Suppressor macrophage (primary cell): ENCODE measurements at regions not wholly inside any gene's neighbourhood (a gene's known extent, or its start where the extent isn't known, plus 50 kb on each side); places are given as distances from the start of the nearest gene placed in this dataset.

ENCODE experiments used
- DNase-seq, 4 experiments: peaks; one replicate each; pipeline ENCODE4 v3.0.0-alpha.2; 2020 to 2022

DNA sequence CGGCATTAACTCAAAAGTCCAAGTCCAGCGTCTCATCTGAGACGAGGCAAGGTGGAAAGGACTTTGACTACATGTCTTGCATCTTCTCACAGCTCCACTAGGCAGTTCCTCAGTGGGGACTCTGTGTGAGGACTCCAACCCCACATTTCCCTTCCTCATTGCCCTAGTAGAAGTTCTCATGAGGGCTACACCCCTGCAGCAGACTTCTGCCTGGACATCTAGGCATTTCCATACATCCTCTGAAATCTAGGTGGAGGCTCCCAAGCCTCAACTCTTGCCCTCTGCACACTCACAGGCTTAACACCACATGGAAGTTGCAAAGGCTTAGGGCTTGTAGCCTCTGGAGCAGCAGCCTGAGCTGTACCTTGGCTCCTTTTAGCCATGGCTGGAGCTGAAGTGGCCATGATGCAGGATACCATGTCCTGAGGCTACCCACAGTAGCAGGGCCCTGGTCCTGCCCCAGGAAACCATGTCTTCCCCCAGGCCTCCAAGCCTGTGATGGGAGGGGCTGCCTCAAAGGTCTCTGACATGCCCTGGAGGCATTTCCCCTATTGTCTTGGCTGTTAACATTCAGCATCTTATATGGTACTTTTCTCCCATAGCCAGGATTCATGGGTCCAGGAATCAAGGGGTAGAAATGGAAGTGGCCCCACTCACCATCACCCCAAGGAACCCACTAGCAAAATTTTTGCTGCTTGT lies 194.6 kb upstream of the KCNG1 start:
- DNase-seq, result no peak

DNA sequence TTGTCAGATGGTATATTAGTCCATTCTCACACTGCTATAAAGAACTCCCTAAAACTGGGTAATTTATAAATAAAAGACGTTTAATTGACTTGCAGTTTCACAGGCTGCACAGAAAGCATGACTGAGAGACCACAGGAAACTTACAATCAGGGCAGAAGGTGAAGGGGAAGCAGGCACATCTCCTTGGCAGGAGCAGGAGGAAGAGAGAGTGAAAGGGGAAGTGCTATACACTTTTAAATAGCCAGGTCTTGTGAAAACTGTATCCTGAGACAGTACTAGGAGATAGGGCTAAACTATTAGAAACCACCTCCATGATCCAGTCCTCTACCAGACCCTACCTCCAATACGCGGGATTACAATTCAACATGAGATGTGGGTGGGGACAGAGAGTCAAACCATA lies 193.9 kb upstream of the KCNG1 start:
- no peak for DNase-seq

DNA sequence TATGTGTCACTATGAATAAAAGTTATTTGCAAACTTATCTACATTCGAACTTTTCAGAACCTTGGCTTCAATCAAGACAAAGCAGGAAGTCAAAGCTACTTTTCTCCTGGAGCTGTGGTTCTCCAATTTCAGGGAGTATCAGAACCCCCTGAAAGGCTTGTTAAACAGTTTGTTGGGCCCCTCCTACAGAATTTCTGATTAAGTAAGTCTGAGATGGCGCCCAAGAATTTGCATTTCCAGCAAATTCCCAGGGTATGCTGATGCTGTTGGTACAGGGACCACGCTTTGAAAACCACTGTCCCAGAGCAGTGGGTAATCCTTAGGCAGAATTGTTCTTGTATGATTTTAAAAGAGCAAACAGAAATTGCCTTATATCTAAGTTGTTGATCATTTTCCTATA lies 189.9 kb upstream of the KCNG1 start:
- no peak for DNase-seq

DNA sequence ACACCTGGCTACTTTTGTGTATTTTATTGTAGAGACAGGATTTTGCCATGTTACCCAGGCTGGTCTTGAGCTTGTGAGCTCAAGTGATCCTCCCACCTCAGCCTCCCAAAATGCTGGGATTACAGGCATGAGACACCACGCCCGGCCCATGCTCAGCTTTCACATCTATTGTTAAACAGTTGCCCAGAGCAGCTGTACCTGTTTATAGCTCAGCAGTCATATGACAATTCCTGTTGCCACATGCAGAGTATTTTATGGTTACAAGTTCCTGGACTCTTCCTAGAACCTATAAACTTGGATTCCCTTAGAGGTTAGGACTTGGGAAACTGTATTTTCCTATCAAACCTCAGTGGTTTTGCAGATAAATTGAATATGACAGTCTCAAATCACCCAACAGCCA lies 188.3 kb upstream of the KCNG1 start:
- DNase-seq, result no peak

GRCh38 chr20:51210084-51210483 lies 187.2 kb upstream of the KCNG1 start:
- DNase-seq, result no peak

DNA sequence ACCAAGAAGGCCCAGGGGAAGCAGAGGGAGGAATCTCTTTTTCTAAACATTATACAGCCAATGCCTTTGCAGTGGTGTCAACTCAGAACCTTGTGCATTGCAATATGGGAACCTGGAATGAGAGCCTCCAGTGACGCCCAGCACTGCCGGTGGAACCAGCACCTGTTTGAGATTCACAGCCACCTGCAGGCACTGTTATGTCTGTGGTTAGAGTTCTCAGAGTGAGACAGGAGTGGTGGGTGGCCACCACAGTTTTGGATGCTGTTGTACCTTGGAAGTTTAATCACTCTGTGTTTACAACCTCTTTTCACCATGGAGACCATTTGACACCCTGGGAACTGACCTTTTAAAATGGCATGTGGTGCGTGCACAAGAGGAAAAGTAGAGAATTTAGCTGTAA lies 185.3 kb upstream of the KCNG1 start:
- DNase-seq, result no peak

DNA sequence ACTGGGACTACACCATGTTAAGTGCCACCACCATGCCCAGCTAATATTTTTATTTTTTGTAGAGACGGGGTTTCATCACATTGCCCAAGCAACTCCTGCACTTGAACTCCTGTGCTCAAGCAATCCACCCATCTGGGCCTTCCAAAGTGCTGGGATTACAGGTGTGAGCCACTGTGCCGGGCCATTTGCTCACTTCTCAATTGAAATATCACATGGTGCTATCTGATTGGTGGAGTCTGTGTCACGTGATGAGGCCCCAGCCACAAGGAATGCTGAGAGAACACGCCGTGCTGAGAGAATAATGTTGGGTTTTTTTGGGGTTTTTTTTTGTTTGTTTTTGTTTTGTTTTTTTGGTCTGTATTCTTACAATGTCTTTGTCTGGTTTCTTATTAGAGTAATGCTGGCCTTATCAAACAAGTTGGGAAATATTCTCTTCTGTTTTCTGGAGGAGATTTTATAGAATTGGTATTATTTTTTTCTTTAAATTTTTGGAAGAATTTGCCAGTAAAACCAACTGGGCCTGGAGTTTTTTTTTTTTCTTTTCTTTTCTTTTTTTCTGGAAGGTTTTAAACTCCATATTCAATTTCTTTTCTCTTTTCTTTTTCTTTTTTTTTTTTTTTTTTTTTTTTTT lies 183.2 kb upstream of the KCNG1 start:
- no peak for DNase-seq

- DNase-seq, result no peak
Observed at GRCh38 chr20:51204794-51205193, 181.9 kb upstream of the KCNG1 start.

DNA sequence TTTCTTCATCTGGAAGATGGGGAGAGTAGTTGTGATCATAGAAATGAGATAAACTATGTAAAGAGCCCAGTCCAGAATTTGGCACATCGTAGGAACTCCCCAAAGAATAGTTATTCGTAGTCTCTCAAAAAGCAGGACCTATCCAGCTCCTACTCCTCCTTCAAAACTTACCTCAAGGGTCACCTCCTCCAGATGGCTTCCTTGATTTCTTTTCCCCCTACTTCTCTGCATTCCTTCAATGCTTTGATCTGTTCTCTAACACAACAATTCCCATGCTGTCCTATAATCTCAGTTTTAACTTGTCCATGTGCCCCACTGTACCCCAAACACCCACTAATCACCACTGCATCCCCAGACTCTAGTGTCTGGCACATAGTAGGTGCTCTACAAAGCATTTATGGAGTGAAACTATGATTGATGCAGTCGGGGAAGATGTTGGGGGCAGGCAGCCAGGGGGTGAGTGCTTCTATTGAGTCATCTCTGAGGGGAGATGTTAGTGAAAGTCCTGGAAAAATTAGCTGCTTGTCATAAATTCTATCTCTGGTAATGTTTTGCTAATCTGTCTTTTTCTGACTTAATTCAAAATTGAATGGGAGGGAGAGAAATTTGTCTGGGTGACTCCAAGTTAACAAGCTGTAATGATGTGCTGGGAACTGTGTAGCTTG lies 181.3 kb upstream of the KCNG1 start:
- no peak for DNase-seq

- no peak for DNase-seq
Observed at GRCh38 chr20:51202304-51202703, 179.4 kb upstream of the KCNG1 start.

DNA sequence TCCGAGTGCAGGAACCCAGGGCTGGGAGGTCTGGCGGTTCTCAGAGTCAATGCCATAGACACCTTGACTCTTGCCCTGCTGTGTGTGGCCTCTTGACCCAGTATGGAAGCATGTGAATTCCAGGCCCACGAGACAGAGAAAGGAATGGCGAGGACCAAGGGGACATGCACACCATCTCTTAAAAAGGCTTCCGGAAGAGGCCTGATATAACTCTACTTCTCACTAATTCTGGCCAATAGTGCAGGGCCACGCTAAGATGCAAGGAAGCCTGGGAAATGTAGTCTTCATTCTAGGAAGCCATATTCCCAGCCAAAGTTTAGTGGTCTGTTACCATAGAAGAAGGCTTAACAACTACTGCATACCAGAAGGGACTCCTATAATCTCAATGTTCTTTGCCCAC lies 177.0 kb upstream of the KCNG1 start:
- DNase-seq, result no peak

- DNase-seq, result no peak
Observed at GRCh38 chr20:51198876-51199523, 176.1 kb upstream of the KCNG1 start.

DNA sequence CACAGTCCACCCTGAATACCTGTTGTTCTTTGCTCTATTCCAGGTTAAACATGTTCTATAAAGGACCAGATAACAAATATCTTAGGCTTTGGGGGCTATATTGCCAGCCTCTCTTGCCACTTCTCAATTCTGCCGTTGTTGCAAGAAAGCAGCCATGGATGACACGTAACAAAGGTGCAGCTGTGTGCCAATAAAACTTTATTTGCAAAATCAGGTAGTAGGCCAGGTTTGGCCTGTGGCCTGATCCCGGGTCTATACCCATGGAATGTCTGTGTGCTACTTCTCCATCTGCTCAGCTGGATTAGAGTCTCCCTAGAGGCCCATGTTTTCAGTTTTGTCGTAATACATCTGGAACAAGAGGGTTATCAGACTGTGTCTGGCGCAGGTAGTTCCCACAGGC lies 175.3 kb upstream of the KCNG1 start:
- no peak for DNase-seq

DNA sequence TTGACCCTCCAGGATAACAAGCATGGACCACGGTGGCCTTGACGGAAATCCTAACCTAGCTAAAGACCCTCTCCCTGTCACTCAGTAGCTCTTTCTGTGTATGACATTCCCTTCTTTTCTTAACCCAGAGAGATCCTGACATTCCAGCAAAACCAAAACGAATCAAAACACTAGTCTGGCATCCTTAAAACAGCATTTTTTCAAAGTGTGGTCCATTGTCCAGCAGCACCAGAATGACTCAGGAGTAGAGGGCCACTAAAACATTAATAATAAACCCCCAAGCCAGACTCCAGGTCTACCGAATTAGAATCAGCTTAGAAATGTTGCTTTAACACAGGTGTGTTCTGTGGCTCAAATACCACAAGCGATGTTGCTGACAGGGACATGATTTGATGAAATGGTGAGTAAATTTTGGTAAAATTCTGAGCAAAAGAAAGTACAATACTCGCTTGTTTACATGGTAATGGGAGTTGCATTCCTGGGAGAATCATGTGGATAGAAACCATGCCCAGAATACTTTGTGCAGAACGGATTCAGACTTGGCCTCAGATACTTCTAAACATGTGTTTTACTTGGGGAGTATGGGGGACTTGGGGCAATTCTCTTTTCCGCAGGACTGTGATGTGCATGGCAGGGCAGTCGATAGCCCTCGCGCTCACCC lies 174.2 kb upstream of the KCNG1 start:
- no peak for DNase-seq

DNA sequence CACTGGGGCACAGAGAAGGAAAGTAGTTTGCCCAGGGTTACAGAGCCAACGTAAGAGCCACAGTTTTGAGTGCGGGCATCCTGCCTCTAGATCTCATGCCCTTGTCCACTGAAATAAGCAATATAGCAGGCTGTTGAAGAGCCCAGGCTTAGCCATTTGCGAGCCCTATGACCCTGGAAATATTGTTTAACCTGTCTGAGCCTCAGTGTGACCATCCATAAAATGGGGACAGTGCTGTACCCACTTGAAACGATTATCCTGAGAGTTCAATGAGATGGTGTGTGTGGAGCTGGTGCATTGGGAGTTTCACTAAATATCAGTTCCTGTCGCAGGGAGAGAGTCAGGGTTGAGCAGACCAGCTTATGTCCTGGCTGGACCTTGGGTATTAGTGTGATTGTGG lies 173.1 kb upstream of the KCNG1 start:
- DNase-seq, result no peak

DNA sequence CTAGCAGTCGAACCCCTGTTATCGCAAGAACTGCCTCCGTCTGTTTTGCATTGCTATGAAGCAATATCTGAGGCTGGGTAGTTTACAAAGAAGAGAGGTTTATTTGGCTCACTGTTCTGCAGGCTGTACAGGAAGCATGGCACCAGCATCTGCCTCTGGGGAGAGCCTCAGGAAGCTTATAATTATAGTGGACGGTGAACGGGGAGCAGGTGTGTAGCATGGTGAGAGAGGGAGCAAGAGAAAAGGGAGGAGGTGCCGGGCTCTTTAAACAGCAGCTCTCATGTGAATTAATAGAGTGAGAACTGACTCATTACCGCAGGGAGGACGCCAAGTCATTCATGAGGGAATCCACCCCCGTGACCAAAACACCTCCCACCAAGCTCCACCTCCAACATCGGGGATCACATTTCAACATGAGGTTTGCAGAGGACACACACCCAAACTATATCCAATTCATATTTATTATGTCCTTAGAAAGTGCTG lies 172.6 kb upstream of the KCNG1 start:
- DNase-seq, result no peak

DNA sequence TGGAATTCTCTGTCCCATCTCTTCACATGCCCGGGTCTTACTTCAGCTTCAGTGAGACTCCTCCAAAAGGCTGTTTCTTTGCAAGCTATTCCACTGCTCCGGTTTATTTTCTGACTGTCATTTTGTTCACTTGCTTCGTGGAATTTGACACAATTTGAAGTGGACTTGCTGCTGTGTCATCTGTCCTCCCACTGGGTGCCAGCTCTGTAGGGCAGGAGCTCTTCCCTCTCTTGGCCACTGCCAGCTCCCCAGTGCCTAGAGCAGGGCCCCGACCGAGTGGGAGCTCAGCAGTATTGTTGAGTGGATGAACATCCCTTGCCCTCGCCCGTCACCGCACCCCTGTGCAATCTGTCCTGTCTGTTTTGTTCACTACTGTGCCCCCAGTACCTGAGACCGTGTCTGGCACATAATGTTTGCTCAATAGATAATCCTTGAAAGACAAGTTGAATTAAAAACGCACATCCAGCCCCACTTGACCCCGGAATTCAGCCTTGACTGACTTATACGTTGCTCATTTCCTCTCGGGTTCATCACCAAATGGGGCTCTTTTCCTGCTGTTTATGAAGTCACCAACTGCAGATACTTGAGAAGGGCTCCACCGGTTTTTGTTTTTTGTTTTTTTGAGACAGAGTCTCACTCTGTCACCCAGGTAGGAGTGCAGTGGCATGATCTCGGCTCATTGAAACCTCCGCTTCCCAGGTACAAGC lies 170.3 kb upstream of the KCNG1 start:
- DNase-seq, result no peak

DNA sequence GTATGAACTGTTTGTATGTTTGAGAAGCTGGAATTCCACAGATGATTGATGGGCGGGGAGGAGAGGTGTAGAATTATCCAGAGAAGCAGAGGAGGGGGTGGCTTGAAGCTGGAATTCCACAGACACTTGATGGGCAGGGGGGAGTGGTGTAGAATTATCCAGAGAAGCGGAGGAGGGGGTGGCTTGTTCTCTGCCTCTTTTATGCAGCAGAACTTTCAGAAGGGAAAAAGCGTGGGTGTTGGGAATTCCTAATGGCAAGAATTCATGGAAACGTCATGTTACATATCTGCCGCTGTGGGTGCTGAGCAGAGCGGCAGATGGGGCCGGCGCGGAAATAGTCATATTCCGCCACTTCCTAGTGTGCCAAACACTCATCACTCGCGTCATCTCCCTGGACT lies 167.9 kb upstream of the KCNG1 start:
- DNase-seq, result no peak

- DNase-seq, result no peak
Observed at GRCh38 chr20:51189814-51190782, 167.2 kb upstream of the KCNG1 start.

- DNase-seq, result no peak
Observed at GRCh38 chr20:51188941-51189340, 166.0 kb upstream of the KCNG1 start.

DNA sequence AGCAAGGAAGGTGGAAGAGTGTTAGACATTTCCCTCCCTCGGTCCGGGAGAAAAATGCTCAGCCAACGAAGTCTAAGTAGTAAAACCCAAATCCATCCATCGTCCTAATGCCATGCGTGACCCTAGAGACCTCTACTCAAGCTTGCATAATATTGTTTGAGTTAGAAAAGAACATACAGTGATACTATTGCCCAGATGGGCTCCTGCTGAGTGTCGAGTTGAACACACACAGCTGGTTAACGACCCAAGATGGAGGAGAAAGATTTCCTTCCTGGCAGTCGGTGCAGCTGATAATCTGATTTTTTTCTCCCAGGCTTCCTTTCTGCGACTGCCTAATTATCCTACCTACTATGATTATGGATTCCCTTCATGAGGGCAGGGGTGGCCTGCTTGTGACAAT lies 164.4 kb upstream of the KCNG1 start:
- DNase-seq, result no peak
